ES-I3 (cell line): ENCODE measurements at regions not wholly inside any gene's neighbourhood (a gene's known extent, or its start where the extent isn't known, plus 50 kb on each side); places are given as distances from the start of the nearest gene placed in this dataset.
"Not testable (repeated sequence)": the region's sequence is repeated elsewhere in the genome, so short reads cannot be mapped to it uniquely, and the experiment has no call there.

Experiments
- H3K36me3 ChIP-seq: 2 replicates; pipeline ENCODE4 v1.6.1; 2013; ENCODE audit warnings: mild to moderate bottlenecking, low read length, control low read depth, moderate library complexity; ENCODE audit not compliant: insufficient read depth
- H3K4me1 ChIP-seq: 2 replicates; pipeline ENCODE4 v1.6.1; 2013; ENCODE audit warnings: mild to moderate bottlenecking, control low read depth, low read length; ENCODE audit not compliant: insufficient read depth
- H3K9ac ChIP-seq: 2 replicates; pipeline ENCODE4 v1.6.1; 2013; ENCODE audit warnings: low read depth, mild to moderate bottlenecking, low read length, moderate library complexity
- H3K9me3 ChIP-seq: 2 replicates; pipeline ENCODE4 v1.6.1; 2013; ENCODE audit warnings: mild to moderate bottlenecking, low read length, moderate library complexity; ENCODE audit not compliant: control insufficient read depth, insufficient read depth

DNA sequence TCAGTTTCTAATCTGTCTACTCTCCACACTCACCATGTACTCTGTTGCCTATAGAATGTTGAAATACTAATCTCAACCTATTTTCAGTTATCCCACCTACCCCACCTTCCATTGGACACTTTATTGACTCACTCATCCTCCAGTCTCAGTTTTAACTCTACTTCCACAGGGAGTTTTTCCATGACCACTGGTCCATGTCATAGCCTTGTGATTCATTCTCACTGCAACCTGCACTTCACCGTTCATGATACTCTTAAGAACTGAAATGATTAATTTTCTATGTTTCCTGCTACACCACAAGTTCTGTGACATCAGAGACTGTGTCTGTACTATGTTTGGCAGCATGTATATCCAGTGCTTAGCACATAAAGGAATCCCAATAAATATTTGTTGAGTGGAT is 122.8 kb upstream of the HSF2 start:
- H3K9me3 ChIP-seq: no peaks in the 10 kb centered on the region

DNA sequence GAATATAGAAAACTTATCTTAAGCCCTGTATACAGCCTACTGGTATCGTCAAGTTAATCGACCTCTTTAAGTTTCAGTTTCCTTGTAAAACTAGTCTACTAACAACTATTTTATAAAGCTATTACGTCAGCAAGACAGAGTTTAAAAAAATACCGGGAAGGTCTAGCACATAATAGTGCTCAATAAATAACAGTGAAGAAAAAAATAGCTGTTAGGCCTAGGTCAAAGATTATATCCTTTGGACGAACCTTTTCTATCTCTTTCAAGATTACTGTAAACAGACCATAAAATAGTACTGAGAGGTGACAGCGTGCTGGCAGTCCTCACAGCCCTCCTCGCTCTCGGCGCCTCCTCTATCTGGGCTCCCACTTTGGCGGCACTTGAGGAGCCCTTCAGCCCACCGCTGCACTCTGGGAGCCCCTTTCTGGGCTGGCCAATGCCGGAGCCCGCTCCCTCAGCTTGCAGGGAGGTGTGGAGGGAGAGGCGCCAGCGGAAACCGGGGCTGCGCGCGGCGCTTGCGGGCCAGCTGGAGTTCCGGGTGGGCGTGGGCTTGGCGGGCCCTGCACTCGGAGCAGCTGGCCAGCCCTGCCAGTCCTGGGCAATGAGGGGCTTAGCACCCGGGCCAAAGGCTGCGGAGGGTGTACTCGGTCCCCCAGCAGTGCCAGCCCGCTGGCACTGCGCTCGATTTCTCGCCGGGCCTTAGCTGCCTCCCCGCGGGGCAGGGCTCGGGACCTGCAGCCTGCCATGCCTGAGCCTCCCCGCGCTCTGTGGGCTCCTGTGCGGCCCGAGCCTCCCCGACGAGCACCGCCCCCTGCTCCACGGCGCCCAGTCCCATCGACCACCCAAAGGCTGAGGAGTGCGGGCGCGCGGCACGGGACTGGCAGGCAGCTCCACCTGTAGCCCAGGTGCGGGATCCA is 119.1 kb upstream of the HSF2 start:
- H3K36me3 ChIP-seq, H3K4me1 ChIP-seq, H3K9ac ChIP-seq, H3K9me3 ChIP-seq: not testable (repeated sequence)

More for the DNA sequence above, 122.8 kb upstream of the HSF2 start:
- H3K36me3 ChIP-seq: no peaks in the 10 kb centered on the region
- H3K4me1 ChIP-seq: no peaks in the 10 kb centered on the region
- H3K9ac ChIP-seq: no peak overlapping the region

DNA sequence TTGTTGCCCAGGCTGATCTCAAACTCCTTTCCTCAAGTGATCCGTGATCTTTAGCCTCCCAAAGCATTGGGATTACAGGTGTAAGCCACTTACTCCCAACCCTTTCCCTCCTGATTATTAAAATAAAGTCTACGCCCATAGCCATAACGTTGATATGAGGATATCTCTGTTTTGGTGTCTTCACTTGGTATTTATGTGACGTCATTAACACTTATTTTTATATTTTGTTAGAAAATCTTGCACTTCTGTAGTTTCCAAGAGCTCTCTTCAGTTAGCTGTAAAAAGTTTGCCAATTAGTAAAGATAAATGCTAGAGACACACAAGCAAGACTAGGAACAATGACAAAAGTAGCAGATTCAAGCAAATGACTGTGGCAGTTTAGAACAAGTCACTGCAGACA is 115.6 kb upstream of the HSF2 start:
- Histone ChIP-seq H3K4me1 (no peaks in the 10 kb centered on the region), H3K9ac (no peak overlapping the region), H3K9me3 (no peaks in the 10 kb centered on the region), H3K36me3 (no peaks in the 10 kb centered on the region)

DNA sequence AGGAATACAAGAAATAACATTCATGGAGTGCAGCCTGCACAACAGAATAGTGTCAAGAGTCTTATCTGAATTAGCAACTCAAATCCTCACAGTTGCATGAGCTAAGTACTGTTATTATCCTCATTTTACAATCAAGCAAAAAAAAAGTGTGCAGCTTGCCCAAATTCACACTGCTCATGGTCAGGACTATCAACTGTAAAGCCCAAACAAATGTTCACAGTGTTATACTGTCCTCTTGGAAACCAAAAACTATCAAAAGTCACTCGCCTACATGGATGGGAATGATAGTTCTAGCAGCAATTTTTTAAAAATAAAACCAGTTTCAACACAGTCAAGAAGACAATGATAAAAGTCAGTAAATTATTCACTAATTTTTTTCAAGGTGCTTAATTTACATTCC is 114.6 kb upstream of the HSF2 start:
- H3K36me3 ChIP-seq: no peaks in the 10 kb centered on the region
- H3K4me1 ChIP-seq: no peaks in the 10 kb centered on the region
- H3K9ac ChIP-seq: no peak overlapping the region
- no peaks in the 10 kb centered on the region for H3K9me3 ChIP-seq

DNA sequence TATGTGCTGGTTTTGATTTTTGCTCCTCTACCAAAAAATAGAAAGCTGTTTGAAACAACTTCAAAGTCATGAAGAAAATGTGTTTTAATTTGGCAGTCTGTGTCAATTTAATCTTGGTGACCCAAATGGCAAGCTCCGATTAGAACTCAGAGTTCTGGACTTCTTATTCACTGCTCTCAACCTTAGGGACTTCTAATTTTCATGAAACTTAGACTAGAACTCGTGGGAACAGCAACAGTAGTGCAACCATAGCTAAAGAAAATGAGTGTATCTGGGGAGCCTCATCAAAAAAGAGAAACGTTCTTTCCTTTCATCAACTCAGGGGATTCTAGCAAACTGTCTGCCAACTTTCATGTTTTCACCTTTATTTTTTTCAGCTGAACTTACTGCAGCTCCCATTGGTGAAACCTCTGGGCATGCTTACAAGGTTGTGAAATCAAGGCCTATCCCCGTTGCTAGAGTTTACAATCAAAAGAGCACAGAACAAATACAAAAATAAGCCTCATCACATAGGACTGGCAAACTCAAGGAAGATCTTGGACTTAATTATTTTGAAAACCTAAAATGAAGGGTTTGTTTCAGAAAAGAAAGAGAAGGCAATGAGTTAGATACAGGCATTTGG is 114.0 kb upstream of the HSF2 start:
- no peaks in the 10 kb centered on the region for H3K4me1 ChIP-seq
- H3K36me3 ChIP-seq: no peaks in the 10 kb centered on the region
- no peak overlapping the region for H3K9ac ChIP-seq
- no peaks in the 10 kb centered on the region for H3K9me3 ChIP-seq

DNA sequence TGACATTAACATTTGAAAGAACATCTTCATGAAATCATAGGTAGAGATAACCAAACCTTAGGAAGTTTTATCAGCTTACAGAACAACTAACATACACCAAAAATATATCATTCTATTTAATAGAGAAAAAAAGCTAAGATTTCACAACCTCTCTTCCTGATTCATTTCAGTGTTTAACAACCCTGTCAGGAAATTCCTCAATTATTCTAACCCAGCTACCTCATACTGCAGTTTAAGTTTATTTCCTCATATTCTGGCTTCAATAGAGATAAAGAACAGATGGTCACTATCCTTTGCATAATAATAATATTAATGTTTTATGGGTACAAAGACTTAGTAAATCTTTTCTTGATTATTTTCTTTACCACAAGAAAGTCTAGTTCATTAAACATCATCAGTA is 112.9 kb upstream of the HSF2 start:
- Histone ChIP-seq H3K4me1 (no peaks in the 10 kb centered on the region), H3K36me3 (no peaks in the 10 kb centered on the region), H3K9me3 (no peaks in the 10 kb centered on the region), H3K9ac (no peak overlapping the region)

DNA sequence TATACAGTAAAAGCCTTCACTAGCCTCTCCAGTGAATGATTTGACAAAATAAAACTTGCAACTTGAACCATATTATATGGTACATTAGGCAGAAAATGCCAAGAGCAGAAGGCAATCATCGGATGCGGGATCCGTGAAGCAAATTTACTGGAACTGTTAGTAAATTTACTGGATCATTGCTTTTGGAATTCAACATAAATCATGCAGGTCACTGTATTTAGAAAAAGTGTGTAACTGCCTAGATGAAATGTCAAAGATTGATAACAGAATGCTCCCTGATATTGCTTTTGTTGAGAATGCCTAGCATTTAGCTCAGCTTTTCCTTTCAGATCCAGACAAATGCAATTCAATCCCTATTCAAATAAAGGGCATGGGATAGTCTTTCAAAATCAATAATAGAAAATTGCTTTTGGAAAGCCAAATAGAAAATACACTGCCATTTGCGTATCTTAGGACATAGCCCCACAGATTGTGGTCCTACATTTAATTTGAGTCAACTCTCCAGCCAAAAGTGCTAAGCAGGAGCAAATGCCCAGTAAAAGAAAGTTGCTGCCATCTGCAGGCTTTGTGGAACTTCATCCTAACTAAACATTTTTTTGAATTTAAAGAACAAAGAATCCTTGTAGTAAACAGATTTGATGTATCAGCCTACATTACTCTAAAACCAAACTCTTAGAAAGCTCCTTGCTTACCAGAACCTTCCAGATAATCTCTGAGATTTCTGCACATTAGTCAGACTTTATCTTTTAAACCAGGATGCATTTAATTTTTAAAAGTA is 109.5 kb upstream of the HSF2 start:
- H3K4me1 ChIP-seq: no peaks in the 10 kb centered on the region
- no peak overlapping the region for H3K9ac ChIP-seq
- H3K36me3 ChIP-seq: no peaks in the 10 kb centered on the region
- H3K9me3 ChIP-seq: no peaks in the 10 kb centered on the region

DNA sequence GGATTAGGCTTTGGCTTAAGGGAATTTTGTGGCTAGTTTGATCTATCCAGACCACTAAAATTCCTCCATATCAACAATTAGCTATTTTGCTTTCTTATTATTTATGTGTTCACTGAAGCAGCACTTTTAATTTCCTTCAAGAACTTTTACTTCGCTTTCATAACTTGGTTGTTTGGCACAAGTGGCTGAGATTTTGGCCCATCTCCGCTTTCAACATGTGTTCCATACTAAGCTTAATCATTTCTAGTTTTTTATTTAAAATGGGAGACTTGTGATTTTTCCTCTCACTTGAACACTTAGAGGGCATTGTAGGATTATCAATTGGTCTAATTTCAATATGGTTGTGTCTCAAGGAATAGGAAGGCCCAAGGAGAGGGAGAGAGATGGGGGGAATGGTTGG is 102.4 kb upstream of the HSF2 start:
- Histone ChIP-seq H3K36me3 (no peaks in the 10 kb centered on the region), H3K9ac (no peak overlapping the region), H3K4me1 (no peaks in the 10 kb centered on the region), H3K9me3 (no peaks in the 10 kb centered on the region)

DNA sequence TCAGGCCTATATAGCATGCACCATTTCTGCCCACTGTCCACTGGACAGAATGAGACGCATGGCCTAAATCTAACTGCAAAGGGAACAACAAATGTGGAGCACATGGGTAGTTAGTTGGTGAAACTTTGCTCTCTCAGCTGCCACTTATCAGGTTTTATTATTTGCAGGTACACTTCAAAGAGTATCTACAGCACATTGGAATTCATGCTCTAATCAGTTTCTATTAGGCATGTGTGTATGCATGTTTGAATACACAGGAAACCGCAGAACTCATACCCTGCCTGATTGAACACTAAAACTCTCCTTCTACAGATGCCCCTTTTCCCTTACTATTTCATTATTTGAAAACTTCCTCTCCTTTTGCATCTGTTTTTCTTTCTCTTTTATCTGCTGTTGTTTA is 97.4 kb upstream of the HSF2 start:
- Histone ChIP-seq H3K9ac (no peak overlapping the region), H3K36me3 (no peaks in the 10 kb centered on the region), H3K4me1 (no peaks in the 10 kb centered on the region), H3K9me3 (no peaks in the 10 kb centered on the region)

DNA sequence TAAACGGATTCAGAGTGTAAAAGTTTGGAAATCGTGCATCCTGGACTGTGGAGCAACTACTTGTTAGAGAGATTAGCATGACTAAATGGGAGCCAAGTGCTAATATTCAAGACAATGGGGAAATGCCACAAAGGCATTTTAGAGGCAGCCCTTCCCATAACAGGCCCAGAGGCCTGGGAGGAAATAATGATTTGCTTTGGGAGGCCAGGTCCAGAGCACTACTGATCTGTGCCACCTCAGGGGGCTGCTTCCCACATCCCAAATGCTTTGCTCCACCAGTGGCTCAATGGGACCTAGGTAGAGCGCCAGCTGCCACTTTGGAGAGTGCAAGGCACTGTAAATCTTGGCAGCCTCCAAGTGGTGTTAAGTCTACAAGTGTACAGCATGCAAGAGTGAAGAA is 91.9 kb upstream of the HSF2 start:
- Histone ChIP-seq H3K9me3 (peaks cover 6% of the 10 kb centered on the region), H3K36me3 (no peaks in the 10 kb centered on the region), H3K9ac (no peak overlapping the region), H3K4me1 (no peaks in the 10 kb centered on the region)

DNA sequence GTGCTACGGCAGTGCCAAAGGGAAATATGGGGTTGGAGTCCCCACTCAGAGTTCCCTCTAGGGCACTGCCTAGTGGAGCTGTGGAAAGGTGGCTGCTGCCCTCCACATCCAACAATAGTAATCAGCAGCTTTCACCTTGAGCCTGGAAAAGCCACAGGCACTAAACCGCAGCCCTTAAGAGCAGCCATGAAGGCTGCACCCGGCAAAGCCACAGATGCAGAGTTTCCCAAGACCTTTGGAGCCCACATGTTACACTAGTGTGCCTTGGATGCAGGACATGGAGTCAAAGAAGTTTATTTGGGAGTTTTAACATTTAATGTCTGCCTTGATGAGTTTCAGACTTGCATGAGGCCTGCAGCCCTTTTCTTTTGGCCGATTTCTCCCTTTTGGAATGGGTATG is 91.4 kb upstream of the HSF2 start:
- no peaks in the 10 kb centered on the region for H3K4me1 ChIP-seq
- H3K9ac ChIP-seq: no peak overlapping the region
- peaks cover 6% of the 10 kb centered on the region for H3K9me3 ChIP-seq
- H3K36me3 ChIP-seq: no peaks in the 10 kb centered on the region

DNA sequence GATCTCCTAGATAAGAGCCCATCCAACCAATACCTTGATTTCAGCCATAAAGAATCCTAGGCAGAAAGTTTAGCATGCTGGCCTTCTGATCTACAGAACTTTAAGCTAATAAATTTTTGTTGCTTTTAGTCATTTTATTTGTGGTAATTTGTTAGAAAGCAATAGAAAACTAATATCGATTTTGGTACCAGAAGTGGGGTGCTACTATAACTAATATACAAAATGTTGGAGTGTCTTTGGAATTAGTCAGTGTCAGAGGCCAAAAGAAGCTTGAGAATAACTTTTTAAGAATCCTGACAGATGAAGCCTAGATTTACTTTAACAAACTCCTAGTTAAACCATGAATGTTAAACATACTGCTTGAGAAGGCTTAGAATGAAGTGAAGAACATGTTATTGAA is 83.6 kb upstream of the HSF2 start:
- Histone ChIP-seq H3K4me1 (no peaks in the 10 kb centered on the region), H3K9me3 (peaks cover 7% of the 10 kb centered on the region), H3K36me3 (no peaks in the 10 kb centered on the region), H3K9ac (no peak overlapping the region)

DNA sequence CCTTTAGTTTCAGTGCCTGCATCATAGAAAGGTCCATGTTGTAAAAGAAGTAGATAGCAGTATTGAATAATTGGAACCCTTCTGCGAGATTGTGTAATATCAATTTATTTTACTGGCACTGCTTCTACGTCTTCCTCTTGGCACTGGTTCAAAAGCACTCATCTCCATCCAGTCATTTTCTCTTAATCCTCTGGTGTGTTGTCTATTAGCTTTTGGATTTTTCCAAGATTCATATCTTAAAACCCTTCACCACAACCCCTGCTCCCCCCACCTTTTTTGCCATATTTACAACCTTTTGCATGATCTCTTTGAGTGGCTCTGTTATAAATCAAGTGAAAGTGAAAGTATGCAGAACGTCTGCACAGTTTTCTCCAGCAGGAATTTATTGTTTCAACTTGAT is 76.6 kb upstream of the HSF2 start:
- no peaks in the 10 kb centered on the region for H3K36me3 ChIP-seq
- H3K9ac ChIP-seq: no peak overlapping the region
- no peaks in the 10 kb centered on the region for H3K4me1 ChIP-seq
- H3K9me3 ChIP-seq: no peaks in the 10 kb centered on the region

DNA sequence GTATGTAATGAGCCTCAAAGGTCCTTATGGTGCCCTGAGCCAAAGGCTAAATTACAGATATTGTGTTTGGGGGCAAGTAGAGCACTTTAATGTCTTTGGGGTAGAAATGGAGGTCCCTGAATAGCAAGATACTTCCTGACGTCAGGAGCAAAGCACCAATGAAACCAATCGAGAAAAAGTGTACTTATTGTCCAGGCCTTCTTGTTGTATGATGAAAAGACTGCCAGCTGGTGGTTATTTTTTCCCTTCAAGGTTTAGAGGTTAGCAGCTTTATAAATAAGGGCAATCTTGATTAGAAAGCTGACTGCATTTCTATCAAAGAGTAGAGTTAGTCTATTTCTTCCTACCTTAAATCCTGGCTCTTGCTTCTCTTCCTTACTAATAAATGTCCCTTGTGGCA is 76.1 kb upstream of the HSF2 start:
- H3K4me1 ChIP-seq: no peaks in the 10 kb centered on the region
- no peaks in the 10 kb centered on the region for H3K36me3 ChIP-seq
- H3K9ac ChIP-seq: no peak overlapping the region
- no peaks in the 10 kb centered on the region for H3K9me3 ChIP-seq

DNA sequence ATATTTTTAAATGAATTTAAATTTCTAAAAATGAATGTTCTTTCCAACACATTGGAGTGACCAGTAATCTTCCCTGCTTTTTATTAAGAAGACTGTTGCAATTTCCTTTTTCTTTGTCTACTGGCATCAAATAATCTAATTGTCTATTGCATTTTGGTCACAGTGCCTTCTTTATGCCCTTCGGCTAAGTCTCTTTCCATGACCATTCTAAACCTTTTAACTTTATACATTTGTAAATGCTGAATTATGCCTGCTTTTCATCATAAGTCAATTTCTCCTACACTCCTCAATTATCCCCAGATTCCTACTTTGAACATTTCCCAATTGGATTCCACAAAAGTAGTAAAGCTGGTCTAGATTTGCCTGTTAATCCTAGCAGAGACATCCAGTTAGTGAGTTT is 69.1 kb upstream of the HSF2 start:
- Histone ChIP-seq H3K4me1 (no peaks in the 10 kb centered on the region), H3K36me3 (no peaks in the 10 kb centered on the region), H3K9ac (no peak overlapping the region), H3K9me3 (no peaks in the 10 kb centered on the region)
